Neural progenitor cell (in vitro differentiated cells): ENCODE measurements at regions not wholly inside any gene's neighbourhood (a gene's known extent, or its start where the extent isn't known, plus 50 kb on each side); places are given as distances from the start of the nearest gene placed in this dataset.

Experiments used
- EZH2 ChIP-seq: fragments of 200-600 bp; sonication (generic); IDR thresholded peaks from 2 replicates; pipeline ENCODE4 v1.6.1; 2017; ENCODE audit warnings: antibody characterized with exemption, mild to moderate bottlenecking, moderate library complexity
- EZH2phosphoT487 ChIP-seq: fragments of 200-600 bp; sonication (generic); IDR thresholded peaks from 2 replicates; pipeline ENCODE4 v1.6.1; 2017; ENCODE audit warnings: antibody characterized with exemption
- TF ChIP-seq, protein P1 (sequence below): fragments of 200-600 bp; sonication (generic); IDR thresholded peaks from 2 replicates; pipeline ENCODE4 v1.5.1; 2017; ENCODE audit warnings: antibody characterized with exemption, mild to moderate bottlenecking

DNA sequence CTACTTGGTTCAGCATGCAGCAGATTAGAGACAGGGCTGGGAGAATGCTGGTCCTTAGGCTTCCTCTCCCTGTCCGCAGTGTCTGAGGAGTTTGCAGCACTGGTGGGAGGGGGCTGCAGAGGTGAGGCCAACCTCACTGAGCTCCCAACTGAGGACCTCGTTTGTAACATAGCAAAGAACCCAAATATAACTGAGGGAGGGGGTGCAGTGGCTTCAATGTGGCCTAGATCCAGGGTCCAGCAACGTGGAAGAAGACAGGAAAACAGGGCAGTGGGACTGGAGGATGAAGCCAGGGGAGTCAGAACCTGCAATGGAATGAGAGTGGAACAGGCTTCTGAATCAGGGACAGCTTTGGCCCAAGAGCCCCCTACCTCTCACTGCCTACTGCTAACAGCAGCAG is 84.3 kb upstream of the MAFB start:
- TF ChIP-seq, protein P1, sequence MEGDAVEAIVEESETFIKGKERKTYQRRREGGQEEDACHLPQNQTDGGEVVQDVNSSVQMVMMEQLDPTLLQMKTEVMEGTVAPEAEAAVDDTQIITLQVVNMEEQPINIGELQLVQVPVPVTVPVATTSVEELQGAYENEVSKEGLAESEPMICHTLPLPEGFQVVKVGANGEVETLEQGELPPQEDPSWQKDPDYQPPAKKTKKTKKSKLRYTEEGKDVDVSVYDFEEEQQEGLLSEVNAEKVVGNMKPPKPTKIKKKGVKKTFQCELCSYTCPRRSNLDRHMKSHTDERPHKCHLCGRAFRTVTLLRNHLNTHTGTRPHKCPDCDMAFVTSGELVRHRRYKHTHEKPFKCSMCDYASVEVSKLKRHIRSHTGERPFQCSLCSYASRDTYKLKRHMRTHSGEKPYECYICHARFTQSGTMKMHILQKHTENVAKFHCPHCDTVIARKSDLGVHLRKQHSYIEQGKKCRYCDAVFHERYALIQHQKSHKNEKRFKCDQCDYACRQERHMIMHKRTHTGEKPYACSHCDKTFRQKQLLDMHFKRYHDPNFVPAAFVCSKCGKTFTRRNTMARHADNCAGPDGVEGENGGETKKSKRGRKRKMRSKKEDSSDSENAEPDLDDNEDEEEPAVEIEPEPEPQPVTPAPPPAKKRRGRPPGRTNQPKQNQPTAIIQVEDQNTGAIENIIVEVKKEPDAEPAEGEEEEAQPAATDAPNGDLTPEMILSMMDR: no peak
- TF ChIP-seq EZH2 (no peak), EZH2phosphoT487 (no peak)
